Psoas muscle (tissue), 7 donors: ENCODE measurements at regions not wholly inside any gene's neighbourhood (a gene's known extent, or its start where the extent isn't known, plus 50 kb on each side); places are given as distances from the start of the nearest gene placed in this dataset.

Experiments used
- ATAC-seq, 4 donors: fragments of 200-7000 bp; cut with Tn5 transposase; one replicate each; pipeline ENCODE4 v1.9.1; 2020; ENCODE audit warnings: moderate library complexity in 3 of 4, mild to moderate bottlenecking in 2 of 4
- DNase-seq, 2 donors: peaks; one replicate each; pipeline ENCODE4 v3.0.0-alpha.2; 2020
- H3K27ac ChIP-seq: fragments of 200-600 bp; one replicate; pipeline ENCODE4 v1.8.0; 2022
- H3K27me3 ChIP-seq, 3 donors: fragments of 200-600 bp in 1 of 3; one replicate each; pipeline versions ENCODE4 v1.6.1 to v1.8.0; 2013 to 2022; ENCODE audit warnings: low read length in 2 of 3, mild to moderate bottlenecking in 2 of 3, moderate library complexity in 1 of 3; ENCODE audit not compliant: insufficient read depth in 3 of 3
- H3K36me3 ChIP-seq, 2 donors: fragments of 200-600 bp in 1 of 2; one replicate each; pipeline versions ENCODE4 v1.6.1 to v1.8.0; 2013 to 2022; ENCODE audit warnings: low read depth in 1 of 2, mild to moderate bottlenecking in 1 of 2, moderate library complexity in 1 of 2; ENCODE audit not compliant: insufficient read depth in 1 of 2
- H3K4me1 ChIP-seq: fragments of 200-600 bp; one replicate; pipeline ENCODE4 v1.8.0; 2022
- H3K4me3 ChIP-seq: fragments of 200-600 bp; one replicate; pipeline ENCODE4 v1.8.0; 2022; ENCODE audit warnings: mild to moderate bottlenecking
- H3K9me3 ChIP-seq: fragments of 200-600 bp; one replicate; pipeline ENCODE4 v1.8.0; 2022
- WGBS, 3 donors: extraction: QIAGEN DNeasy Blood & Tissue Kit; methylation state at CpG; one replicate each; pipeline versions ENCODE4 v1.1.6 to v1.1.7; 2013; 5-methylcytosine and 5-hydroxymethylcytosine counted together
- intact Hi-C, 2 donors: fragments of 100-400 bp; cut with DNase I; formaldehyde crosslinking; loops; one replicate each; pipeline versions ENCODE4 v1.11.0 to v1.14.2; 2022
- TF ChIP-seq, protein P1 (sequence below): fragments of 200-600 bp; IDR thresholded peaks from one replicate; pipeline ENCODE4 v1.8.0; 2022; ENCODE audit warnings: antibody characterized with exemption
- donor health status: healthy with polysubstance abuse.
- donor health status: DM: no; HTN: no; CAD: no; lungs with moderate emphysema.
- donor health status: Bipolar disorder and iron deficiency.
- donor health status: healthy.
- donor health status: DM: yes; HTN: yes; CAD: no.
- donor health status: DM: no; HTN: no; CAD: no.
- donor health status: DM: yes; HTN: yes; CAD: no.

DNA sequence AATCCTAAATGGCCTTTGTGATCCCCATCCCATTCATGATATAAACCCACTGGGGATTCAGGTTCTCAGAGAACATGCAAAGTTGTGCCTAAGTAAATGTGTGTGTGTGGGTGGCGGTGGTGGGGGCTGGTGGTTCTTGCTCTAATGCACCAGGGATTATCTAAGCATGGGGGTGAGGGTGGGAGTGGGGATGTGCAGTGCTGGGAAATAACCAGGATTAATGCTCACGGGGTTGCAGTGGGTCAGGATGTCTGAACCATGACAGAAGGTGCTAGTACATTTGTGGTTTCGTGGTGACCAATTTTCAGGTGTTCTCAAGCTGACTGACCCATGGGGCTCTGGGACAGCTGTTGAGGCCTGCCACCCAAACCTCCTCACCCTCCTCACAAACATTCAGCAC, 101.0 kb downstream of the ZNF608 start:
- H3K36me3 ChIP-seq = peaks cover 3 to 41% of the 10 kb centered on the region in 2 donors
- peaks cover 11% of the 10 kb centered on the region for H3K4me1 ChIP-seq
- no peak for DNase-seq
- ATAC-seq = no peak
- no peaks in the 10 kb centered on the region for H3K9me3 ChIP-seq
- H3K27ac ChIP-seq = no peak overlapping the region
- TF ChIP-seq, protein P1, sequence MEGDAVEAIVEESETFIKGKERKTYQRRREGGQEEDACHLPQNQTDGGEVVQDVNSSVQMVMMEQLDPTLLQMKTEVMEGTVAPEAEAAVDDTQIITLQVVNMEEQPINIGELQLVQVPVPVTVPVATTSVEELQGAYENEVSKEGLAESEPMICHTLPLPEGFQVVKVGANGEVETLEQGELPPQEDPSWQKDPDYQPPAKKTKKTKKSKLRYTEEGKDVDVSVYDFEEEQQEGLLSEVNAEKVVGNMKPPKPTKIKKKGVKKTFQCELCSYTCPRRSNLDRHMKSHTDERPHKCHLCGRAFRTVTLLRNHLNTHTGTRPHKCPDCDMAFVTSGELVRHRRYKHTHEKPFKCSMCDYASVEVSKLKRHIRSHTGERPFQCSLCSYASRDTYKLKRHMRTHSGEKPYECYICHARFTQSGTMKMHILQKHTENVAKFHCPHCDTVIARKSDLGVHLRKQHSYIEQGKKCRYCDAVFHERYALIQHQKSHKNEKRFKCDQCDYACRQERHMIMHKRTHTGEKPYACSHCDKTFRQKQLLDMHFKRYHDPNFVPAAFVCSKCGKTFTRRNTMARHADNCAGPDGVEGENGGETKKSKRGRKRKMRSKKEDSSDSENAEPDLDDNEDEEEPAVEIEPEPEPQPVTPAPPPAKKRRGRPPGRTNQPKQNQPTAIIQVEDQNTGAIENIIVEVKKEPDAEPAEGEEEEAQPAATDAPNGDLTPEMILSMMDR = no peak
- H3K4me3 ChIP-seq = no peak overlapping the region
- H3K27me3 ChIP-seq = no peaks in the 10 kb centered on the region
- 91 to 93% (median 92%) methylated on average over 3 of the region's 3 CpGs for WGBS, 3 donors
- intact Hi-C loops = no loop called here

DNA sequence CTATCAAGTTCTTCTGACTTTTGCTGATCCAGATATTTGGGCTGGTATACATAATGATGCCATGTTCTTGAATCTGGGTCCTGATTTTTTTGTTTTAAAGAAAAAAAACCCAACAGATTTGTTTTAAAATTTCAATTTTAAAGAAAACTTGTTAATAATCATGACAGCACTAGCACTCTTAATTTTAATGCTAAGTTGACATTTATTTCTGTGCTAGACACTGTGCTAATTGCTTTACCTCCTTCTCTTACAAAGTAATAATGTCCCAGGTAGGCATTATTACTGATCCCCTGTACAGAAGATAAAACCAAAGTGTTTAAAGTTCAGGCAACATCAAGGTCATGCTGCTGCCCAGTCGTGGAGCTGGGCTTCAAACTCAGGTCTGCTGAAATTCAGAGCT, 101.9 kb downstream of the ZNF608 start:
- intact Hi-C loops = no loop called here
- no peak overlapping the region for H3K27ac ChIP-seq
- H3K9me3 ChIP-seq = no peaks in the 10 kb centered on the region
- H3K27me3 ChIP-seq = no peaks in the 10 kb centered on the region
- TF ChIP-seq, protein P1 = no peak
- 71 to 83% (median 75%) methylated on average over 1 of the region's 1 CpG for WGBS, 3 donors
- H3K4me1 ChIP-seq = peaks cover 3% of the 10 kb centered on the region
- ATAC-seq (no peak), DNase-seq (no peak)
- peaks cover 3 to 42% of the 10 kb centered on the region in 2 donors for H3K36me3 ChIP-seq
- H3K4me3 ChIP-seq = no peak overlapping the region

DNA sequence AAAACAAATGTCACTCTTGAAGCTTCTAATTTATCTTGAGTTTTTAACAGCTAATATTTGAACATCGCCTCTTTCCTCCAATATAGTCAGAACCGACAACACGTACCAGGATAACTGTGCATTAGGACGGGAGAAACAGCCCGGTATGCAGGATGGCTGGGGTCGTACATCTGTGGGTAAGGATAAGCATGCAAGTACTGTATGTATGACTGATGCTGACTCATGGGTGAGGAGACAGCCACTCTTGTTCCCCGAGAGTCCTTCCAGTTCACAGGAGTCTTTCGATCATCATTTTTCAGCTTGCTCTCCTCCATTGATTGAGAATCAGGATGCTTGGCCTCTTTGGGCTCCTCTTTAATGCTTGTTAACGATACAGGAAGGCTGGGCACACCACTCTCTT, 102.3 kb downstream of the ZNF608 start:
- no peak for DNase-seq
- intact Hi-C loops = no loop called here
- H3K36me3 ChIP-seq = peaks cover 3 to 46% of the 10 kb centered on the region in 2 donors
- no peaks in the 10 kb centered on the region for H3K4me1 ChIP-seq
- TF ChIP-seq, protein P1 = no peak
- H3K27me3 ChIP-seq = no peaks in the 10 kb centered on the region
- 95 to 97% (median 95%) methylated on average over 9 of the region's 9 CpGs for WGBS, 3 donors
- no peaks in the 10 kb centered on the region for H3K9me3 ChIP-seq
- ATAC-seq = no peak
- no peak overlapping the region for H3K4me3 ChIP-seq
- no peak overlapping the region for H3K27ac ChIP-seq

DNA sequence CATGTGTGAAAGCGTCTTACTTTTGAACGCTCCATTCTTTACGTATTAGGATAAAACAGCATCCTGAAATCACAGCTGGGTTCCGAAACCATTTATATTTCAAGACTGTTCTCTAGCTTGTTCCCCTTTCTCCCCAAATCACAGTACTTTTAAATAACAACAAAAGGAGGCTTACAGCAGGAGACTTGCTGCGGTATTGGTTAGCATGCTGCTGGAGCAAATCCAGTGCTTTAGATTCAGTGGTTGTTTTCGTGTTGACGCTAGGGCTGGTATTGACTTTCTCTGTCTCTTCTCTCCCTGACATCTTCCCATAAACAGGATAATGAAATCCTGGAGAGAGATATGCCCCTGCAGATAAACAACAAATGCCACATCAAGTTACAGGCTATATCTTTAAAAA, 103.1 kb downstream of the ZNF608 start:
- 97 to 99% (median 97%) methylated on average over 7 of the region's 7 CpGs for WGBS, 3 donors
- TF ChIP-seq, protein P1 = no peak
- no peak for DNase-seq
- intact Hi-C loops = no loop called here
- Histone ChIP-seq H3K4me1 (no peaks in the 10 kb centered on the region), H3K27me3 (no peaks in the 10 kb centered on the region), H3K4me3 (no peak overlapping the region), H3K9me3 (no peaks in the 10 kb centered on the region), H3K27ac (no peak overlapping the region), H3K36me3 (peaks cover 3 to 52% of the 10 kb centered on the region in 2 donors)
- ATAC-seq = no peak

DNA sequence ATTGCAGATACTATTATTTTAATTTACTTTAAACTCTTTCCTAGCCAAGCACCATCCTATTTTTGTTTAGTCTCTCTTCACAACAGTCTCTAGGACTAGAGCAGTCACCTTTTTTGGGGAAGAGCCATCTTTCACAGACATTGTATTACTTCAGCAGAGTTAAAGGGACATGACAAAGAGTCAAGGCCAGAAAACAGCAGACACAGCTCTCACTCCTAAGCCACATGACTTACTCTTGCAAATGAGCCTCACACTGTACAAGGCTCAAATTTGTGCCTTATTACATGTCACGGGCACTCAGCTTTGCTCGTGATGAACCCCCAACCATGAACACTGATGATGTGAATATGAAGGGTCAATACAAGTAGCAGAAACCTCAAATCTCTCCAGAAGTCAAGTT, 104.3 kb downstream of the ZNF608 start:
- H3K27me3 ChIP-seq = no peaks in the 10 kb centered on the region
- ATAC-seq (no peak), DNase-seq (no peak)
- no peak overlapping the region for H3K4me3 ChIP-seq
- H3K9me3 ChIP-seq = no peaks in the 10 kb centered on the region
- intact Hi-C loops = no loop called here
- TF ChIP-seq, protein P1 = no peak
- H3K4me1 ChIP-seq = no peaks in the 10 kb centered on the region
- H3K27ac ChIP-seq = no peak overlapping the region
- 93 to 97% (median 96%) methylated on average over 2 of the region's 2 CpGs for WGBS, 3 donors
- H3K36me3 ChIP-seq = peaks cover 3 to 46% of the 10 kb centered on the region in 2 donors
